ENCODE measurements at regions not wholly inside any gene's neighbourhood (a gene's known extent, or its start where the extent isn't known, plus 50 kb on each side); places are given as distances from the start of the nearest gene placed in this dataset.

DNA sequence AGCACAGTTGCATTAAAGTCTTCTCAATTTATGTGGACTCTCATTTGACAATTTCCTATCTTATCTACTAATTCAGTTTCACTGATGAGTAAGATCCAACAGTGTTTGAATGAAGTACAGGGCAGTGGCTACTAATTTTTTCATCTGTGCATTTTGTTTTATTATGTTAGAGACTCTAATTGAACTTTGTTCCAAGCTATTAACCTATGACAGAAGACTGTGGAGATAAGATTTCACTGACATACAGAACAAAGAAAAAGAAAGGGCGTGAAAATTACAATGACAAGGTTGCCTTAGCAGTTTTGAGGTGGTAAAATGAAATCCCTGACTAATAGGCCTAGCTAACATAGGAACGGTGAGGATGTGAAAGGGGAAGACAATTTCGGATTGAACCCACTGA lies 153.2 kb upstream of the SOX5 start:
- TF ChIP-seq, protein P1, sequence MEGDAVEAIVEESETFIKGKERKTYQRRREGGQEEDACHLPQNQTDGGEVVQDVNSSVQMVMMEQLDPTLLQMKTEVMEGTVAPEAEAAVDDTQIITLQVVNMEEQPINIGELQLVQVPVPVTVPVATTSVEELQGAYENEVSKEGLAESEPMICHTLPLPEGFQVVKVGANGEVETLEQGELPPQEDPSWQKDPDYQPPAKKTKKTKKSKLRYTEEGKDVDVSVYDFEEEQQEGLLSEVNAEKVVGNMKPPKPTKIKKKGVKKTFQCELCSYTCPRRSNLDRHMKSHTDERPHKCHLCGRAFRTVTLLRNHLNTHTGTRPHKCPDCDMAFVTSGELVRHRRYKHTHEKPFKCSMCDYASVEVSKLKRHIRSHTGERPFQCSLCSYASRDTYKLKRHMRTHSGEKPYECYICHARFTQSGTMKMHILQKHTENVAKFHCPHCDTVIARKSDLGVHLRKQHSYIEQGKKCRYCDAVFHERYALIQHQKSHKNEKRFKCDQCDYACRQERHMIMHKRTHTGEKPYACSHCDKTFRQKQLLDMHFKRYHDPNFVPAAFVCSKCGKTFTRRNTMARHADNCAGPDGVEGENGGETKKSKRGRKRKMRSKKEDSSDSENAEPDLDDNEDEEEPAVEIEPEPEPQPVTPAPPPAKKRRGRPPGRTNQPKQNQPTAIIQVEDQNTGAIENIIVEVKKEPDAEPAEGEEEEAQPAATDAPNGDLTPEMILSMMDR (IDR thresholded peaks at IDR 0.05), result no peak
- TF ChIP-seq EZH2 (IDR thresholded peaks at IDR 0.05; ENCODE audit: borderline replicate concordance, insufficient read depth, low read depth, low read length, poor library complexity, severe bottlenecking), result no peak
